Coronary artery (tissue), 2 donors: ENCODE measurements at regions not wholly inside any gene's neighbourhood (a gene's known extent, or its start where the extent isn't known, plus 50 kb on each side); places are given as distances from the start of the nearest gene placed in this dataset.

Experiments used
- DNase-seq: peaks from one replicate; pipeline ENCODE4 v3.0.0-alpha.2; 2017; ENCODE audit warnings: low spot score
- H3K27ac ChIP-seq, 2 donors: fragments of 200-600 bp; sonication (generic); one replicate each; pipeline ENCODE4 v1.5.1; 2016 to 2019
- H3K4me3 ChIP-seq: fragments of 200-600 bp; sonication (generic); 2 replicates; pipeline ENCODE4 v1.5.1; 2016; ENCODE audit warnings: mild to moderate bottlenecking, moderate library complexity
- TF ChIP-seq, protein P1 (sequence below): fragments of 200-600 bp; sonication (generic); IDR thresholded peaks from one replicate; pipeline ENCODE4 v1.5.1; 2019; ENCODE audit warnings: antibody characterized with exemption

DNA sequence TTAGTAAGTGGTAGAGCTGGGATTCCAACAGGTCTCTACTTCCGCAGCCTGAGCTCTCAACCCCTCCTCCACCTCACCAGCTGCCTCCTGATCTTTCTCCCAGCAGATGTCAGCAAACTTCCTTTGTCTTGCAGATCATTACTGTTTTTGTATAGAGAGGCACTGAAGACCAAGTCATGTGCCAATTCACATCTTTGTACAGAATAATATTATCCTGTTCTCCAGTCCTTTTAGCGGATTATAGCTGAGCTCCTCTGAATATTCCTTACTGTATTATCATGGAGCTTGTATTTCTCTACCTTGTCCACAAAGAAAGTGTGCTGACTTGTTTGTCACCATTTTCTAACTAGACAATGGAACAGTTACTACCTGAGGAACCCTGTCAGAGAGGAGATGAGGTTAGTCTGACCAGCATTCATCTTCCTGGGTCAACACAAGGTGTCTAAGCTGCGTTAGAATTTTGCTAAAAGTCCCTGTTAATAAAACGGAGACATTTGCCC lies 142.3 kb upstream of the ARHGAP5 start:
- TF ChIP-seq, protein P1, sequence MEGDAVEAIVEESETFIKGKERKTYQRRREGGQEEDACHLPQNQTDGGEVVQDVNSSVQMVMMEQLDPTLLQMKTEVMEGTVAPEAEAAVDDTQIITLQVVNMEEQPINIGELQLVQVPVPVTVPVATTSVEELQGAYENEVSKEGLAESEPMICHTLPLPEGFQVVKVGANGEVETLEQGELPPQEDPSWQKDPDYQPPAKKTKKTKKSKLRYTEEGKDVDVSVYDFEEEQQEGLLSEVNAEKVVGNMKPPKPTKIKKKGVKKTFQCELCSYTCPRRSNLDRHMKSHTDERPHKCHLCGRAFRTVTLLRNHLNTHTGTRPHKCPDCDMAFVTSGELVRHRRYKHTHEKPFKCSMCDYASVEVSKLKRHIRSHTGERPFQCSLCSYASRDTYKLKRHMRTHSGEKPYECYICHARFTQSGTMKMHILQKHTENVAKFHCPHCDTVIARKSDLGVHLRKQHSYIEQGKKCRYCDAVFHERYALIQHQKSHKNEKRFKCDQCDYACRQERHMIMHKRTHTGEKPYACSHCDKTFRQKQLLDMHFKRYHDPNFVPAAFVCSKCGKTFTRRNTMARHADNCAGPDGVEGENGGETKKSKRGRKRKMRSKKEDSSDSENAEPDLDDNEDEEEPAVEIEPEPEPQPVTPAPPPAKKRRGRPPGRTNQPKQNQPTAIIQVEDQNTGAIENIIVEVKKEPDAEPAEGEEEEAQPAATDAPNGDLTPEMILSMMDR = no peak
- DNase-seq = no peak
- Histone ChIP-seq H3K27ac (no peak overlapping the region), H3K4me3 (no peak overlapping the region)

GRCh38 chr14:31935391-31935790 lies 141.7 kb upstream of the ARHGAP5 start:
- no peak overlapping the region for H3K4me3 ChIP-seq
- TF ChIP-seq, protein P1 = no peak
- no peak for DNase-seq
- H3K27ac ChIP-seq = no peak overlapping the region

DNA sequence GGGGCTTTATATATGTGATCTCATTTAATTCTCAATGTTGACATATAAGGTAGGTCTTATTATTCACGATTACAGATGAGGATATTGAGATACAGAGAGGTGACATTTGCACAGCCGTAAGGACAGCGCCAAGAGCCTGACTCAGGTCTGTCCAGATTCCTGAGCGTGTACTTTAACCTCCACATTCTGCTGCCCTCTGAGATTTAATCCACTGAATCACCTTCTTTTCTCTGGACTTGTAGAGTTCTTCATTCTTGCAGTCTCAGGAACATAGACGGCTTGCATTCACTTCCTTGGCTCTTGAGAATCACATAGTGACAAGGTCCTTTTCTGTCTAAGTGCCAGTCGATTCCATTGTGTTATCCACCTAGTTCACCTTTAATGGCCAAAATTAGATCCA lies 141.0 kb upstream of the ARHGAP5 start:
- Histone ChIP-seq H3K4me3 (no peak overlapping the region), H3K27ac (no peak overlapping the region)
- DNase-seq = no peak
- TF ChIP-seq, protein P1 = no peak

DNA sequence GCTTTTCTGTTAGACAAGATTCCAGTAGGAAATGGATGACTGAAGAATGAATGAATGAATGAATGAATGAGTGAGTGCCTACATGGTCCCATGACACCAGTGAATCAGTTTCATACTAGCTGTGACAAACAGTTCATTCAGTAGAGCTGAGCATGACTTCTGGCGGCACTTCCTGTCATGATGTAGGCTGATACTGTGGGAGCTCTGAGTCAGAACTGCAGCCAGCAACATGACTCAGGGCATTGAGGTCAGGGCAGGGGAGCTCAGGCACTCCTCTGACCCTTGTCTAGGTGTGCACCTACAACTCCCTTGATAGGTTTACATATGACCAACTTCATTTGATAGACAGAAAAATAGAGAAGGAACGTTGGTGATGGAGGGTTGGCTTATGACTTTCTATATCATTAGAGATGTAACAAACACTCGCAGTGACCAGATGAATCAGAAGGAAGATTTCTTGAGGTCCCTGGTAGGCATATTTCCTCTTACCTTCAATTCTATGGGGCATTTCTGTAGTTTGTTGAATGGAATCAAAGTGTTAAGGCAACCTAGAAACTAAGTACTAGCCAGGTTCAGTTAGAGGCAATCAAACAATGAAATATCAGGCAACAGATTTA lies 139.3 kb upstream of the ARHGAP5 start:
- DNase-seq = no peak
- Histone ChIP-seq H3K4me3 (no peak overlapping the region), H3K27ac (no peak overlapping the region)
- TF ChIP-seq, protein P1 = no peak

GRCh38 chr14:31939934-31940333 lies 137.2 kb upstream of the ARHGAP5 start:
- TF ChIP-seq, protein P1 = no peak
- no peak for DNase-seq
- H3K4me3 ChIP-seq = no peak overlapping the region
- H3K27ac ChIP-seq = no peak overlapping the region

GRCh38 chr14:31941487-31941886 lies 135.6 kb upstream of the ARHGAP5 start:
- Histone ChIP-seq H3K27ac (no peak overlapping the region), H3K4me3 (no peak overlapping the region)
- TF ChIP-seq, protein P1 = no peak
- DNase-seq = no peak

DNA sequence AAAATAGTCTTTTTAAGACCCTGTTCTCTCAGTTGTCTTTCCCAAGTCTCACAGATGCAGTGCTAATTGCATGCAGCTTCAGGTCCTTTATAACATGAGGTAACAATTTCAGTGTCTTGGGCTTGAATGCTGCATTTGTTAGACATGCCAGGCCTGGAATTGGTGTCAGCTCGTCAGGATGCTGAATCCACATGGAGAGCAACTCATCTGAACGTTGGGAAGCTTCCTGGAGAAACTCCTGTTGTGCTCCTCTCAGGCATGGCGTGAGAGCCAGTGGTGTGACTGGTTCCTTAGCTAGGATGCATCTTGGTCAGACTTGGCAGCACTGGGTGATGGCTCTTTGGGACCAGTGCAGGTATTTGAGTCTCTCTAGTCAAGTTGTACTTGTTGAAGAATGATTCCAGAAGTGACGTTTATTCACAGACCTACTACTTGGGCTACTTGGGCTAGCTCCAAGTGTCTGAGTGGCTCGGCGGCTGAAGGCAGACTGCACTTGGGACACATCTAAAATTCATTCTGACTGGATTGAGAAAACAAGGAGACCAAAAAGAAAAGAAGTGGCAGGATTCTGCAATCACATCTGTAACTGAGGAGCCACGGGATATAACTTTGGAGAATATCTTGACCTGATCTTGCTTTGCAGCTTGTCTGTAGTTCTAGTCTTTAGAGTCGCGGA lies 134.8 kb upstream of the ARHGAP5 start:
- no peak overlapping the region for H3K27ac ChIP-seq
- H3K4me3 ChIP-seq = no peak overlapping the region
- TF ChIP-seq, protein P1 = no peak
- no peak for DNase-seq
